SK-N-SH (cell line): ENCODE measurements at regions not wholly inside any gene's neighbourhood (a gene's known extent, or its start where the extent isn't known, plus 50 kb on each side); places are given as distances from the start of the nearest gene placed in this dataset.

ENCODE experiments used
- CTCF ChIA-PET: fragments of 300-600, 350-600 bp; formaldehyde crosslinking; extraction: SDS; loops from one replicate; lab custom pipeline; 2021; lab: Yijun Ruan, JAX
- POLR2A ChIA-PET: fragments of 350-600 bp; sonication (Branson Sonifier 250); formaldehyde crosslinking; extraction: SDS; loops from one replicate; lab custom pipeline; 2020; ENCODE audit warnings: antibody characterized with exemption, inconsistent platforms; lab: Yijun Ruan, JAX
- DNase-seq: peaks from one replicate; pipeline ENCODE4 v3.0.0; 2012
- H2AFZ ChIP-seq: fragments of 200-600 bp; sonication (generic); 2 replicates; pipeline ENCODE4 v1.8.1; 2016; ENCODE audit warnings: antibody characterized with exemption, mild to moderate bottlenecking, low read depth
- H3F3A ChIP-seq: fragments of 200-600 bp; sonication (generic); replicated peaks from 2 replicates; pipeline ENCODE3; 2016; ENCODE audit warnings: antibody characterized with exemption, mild to moderate bottlenecking; ENCODE audit not compliant: insufficient read depth
- H3K27ac ChIP-seq, 2 experiments: fragments of 200-500 bp in 1 of 2; fragments of 200-600 bp in 1 of 2; sonication (Bioruptor generic) in 1 of 2; sonication (generic), shearing (Covaris generic) in 1 of 2; 2 replicates each; pipeline versions ENCODE4 v1.5.1 to v1.6.1; 2014 to 2016; ENCODE audit warnings: low read depth in 2 of 2, inconsistent platforms in 1 of 2, low read length in 1 of 2, mild to moderate bottlenecking in 1 of 2, mixed read lengths in 1 of 2
- H3K27me3 ChIP-seq: fragments of 200-600 bp; sonication (generic), shearing (Covaris generic); 2 replicates; pipeline ENCODE4 v1.6.1; 2016; ENCODE audit warnings: mixed run types; ENCODE audit not compliant: insufficient read depth
- H3K36me3 ChIP-seq, 2 experiments: fragments of 200-500 bp in 1 of 2; fragments of 200-600 bp in 1 of 2; sonication (Bioruptor generic) in 1 of 2; sonication (generic) in 1 of 2; replicated peaks in 1 of 2; 2 replicates each; pipeline versions ENCODE3 to v1.5.1; 2014 to 2016; ENCODE audit warnings: low read length in 1 of 2, mild to moderate bottlenecking in 1 of 2; ENCODE audit not compliant: insufficient read depth in 2 of 2, control insufficient read depth in 1 of 2
- H3K4me1 ChIP-seq, 2 experiments: fragments of 200-500 bp in 1 of 2; fragments of 200-600 bp in 1 of 2; sonication (Bioruptor generic) in 1 of 2; sonication (generic), shearing (Covaris generic) in 1 of 2; 2 replicates each; pipeline versions ENCODE4 v1.5.1 to v1.6.1; 2014 to 2016; ENCODE audit warnings: low read depth in 1 of 2, low read length in 1 of 2, mixed run types in 1 of 2; ENCODE audit not compliant: insufficient read depth in 2 of 2, control insufficient read depth in 1 of 2
- H3K4me2 ChIP-seq: fragments of 200-600 bp; sonication (generic), shearing (Covaris generic); 2 replicates; pipeline ENCODE4 v1.6.1; 2017; ENCODE audit warnings: mixed run types
- H3K4me3 ChIP-seq, 2 experiments: fragments of 200-500 bp in 1 of 2; fragments of 200-600 bp in 1 of 2; sonication (Bioruptor generic) in 1 of 2; sonication (generic), shearing (Covaris generic) in 1 of 2; 2 replicates each; pipeline versions ENCODE4 v1.5.1 to v1.8.1; 2014 to 2016; ENCODE audit warnings: low read depth in 2 of 2, inconsistent platforms in 1 of 2, low read length in 1 of 2, mild to moderate bottlenecking in 1 of 2, mixed read lengths in 1 of 2, moderate library complexity in 1 of 2
- H3K79me2 ChIP-seq: fragments of 200-600 bp; sonication (generic); 2 replicates; pipeline ENCODE4 v1.8.1; 2017; ENCODE audit warnings: mild to moderate bottlenecking; ENCODE audit not compliant: insufficient read depth
- H3K9ac ChIP-seq: fragments of 200-600 bp; sonication (generic); 2 replicates; pipeline ENCODE4 v1.6.1; 2017; ENCODE audit warnings: mixed run types
- H3K9me2 ChIP-seq: fragments of 200-600 bp; sonication (generic); 2 replicates; pipeline ENCODE4 v1.6.1; 2017; ENCODE audit warnings: mixed run types
- H3K9me3 ChIP-seq: fragments of 200-600 bp; sonication (generic); 2 replicates; pipeline ENCODE4 v1.6.1; 2017; ENCODE audit warnings: mixed run types, mild to moderate bottlenecking, moderate library complexity
- H4K20me1 ChIP-seq: fragments of 200-600 bp; sonication (generic); 2 replicates; pipeline ENCODE4 v1.6.1; 2017; ENCODE audit warnings: mild to moderate bottlenecking, mixed run types; ENCODE audit not compliant: insufficient read depth
- CHD2 ChIP-seq: fragments of 150-350 bp; IDR thresholded peaks from 2 replicates; pipeline ENCODE4 v1.6.1; 2018; ENCODE audit warnings: low read length; ENCODE audit not compliant: partially characterized antibody
- ELF1 ChIP-seq: IDR thresholded peaks from 2 replicates; pipeline ENCODE4 v1.4.0; 2012
- EP300 ChIP-seq, 2 experiments: IDR thresholded peaks; 2 replicates each; pipeline versions ENCODE4 v1.4.0 to v1.6.1; 2012; ENCODE audit warnings: borderline replicate concordance in 1 of 2, low read depth in 1 of 2, low read length in 1 of 2
- FOXM1 ChIP-seq: IDR thresholded peaks from 2 replicates; pipeline ENCODE4 v1.4.0; 2012; ENCODE audit warnings: low read depth, mild to moderate bottlenecking
- GATA2 ChIP-seq: sonication (generic); formaldehyde crosslinking; IDR thresholded peaks from 2 replicates; pipeline ENCODE4 v1.5.0; 2020; ENCODE audit warnings: mild to moderate bottlenecking, missing genetic modification reagents
- MEF2A ChIP-seq: IDR thresholded peaks from 2 replicates; pipeline ENCODE4 v1.4.0; 2012; ENCODE audit warnings: low read depth, borderline replicate concordance
- NRF1 ChIP-seq: IDR thresholded peaks from 2 replicates; pipeline ENCODE4 v1.6.1; 2012; ENCODE audit warnings: low read depth, mild to moderate bottlenecking, low read length
- RCOR1 ChIP-seq: fragments of 150-350 bp; IDR thresholded peaks from 2 replicates; pipeline ENCODE4 v1.6.1; 2017; ENCODE audit warnings: antibody characterized with exemption, low read length
- RXRA ChIP-seq: IDR thresholded peaks from 2 replicates; pipeline ENCODE4 v1.4.0; 2012; ENCODE audit warnings: low read depth, mild to moderate bottlenecking, borderline replicate concordance
- SIN3A ChIP-seq: IDR thresholded peaks from 2 replicates; pipeline ENCODE4 v1.6.1; 2012; ENCODE audit warnings: low read depth, mild to moderate bottlenecking, low read length, moderate library complexity, borderline replicate concordance
- TAF1 ChIP-seq: IDR thresholded peaks from 2 replicates; pipeline ENCODE4 v1.6.1; 2012; ENCODE audit warnings: low read depth, mild to moderate bottlenecking, low read length, moderate library complexity, borderline replicate concordance
- TCF12 ChIP-seq: IDR thresholded peaks from 2 replicates; pipeline ENCODE4 v1.4.0; 2012
- TF ChIP-seq, protein P1 (sequence below): fragments of 150-350 bp; IDR thresholded peaks from 2 replicates; pipeline ENCODE4 v1.6.1; 2017; ENCODE audit warnings: antibody characterized with exemption, low read length, low read depth, borderline replicate concordance
- TF ChIP-seq, protein P2 (sequence below): fragments of 200-600 bp; sonication (generic); IDR thresholded peaks from 2 replicates; pipeline ENCODE4 v1.6.1; 2017; ENCODE audit warnings: antibody characterized with exemption, mild to moderate bottlenecking, moderate library complexity
- TF ChIP-seq, protein P3 (sequence below): IDR thresholded peaks from 2 replicates; pipeline ENCODE4 v1.6.1; 2012; ENCODE audit warnings: mild to moderate bottlenecking, low read depth, low read length, moderate library complexity
- TF ChIP-seq, protein P4 (sequence below): IDR thresholded peaks from 2 replicates; pipeline ENCODE4 v1.4.0; 2012; ENCODE audit warnings: low read depth, borderline replicate concordance
- TF ChIP-seq, protein P5 (sequence below): IDR thresholded peaks from 2 replicates; pipeline ENCODE4; 2012
- TF ChIP-seq, protein P6 (sequence below): IDR thresholded peaks from 2 replicates; pipeline ENCODE4 v1.4.0; 2012; ENCODE audit warnings: low read depth, borderline replicate concordance

DNA sequence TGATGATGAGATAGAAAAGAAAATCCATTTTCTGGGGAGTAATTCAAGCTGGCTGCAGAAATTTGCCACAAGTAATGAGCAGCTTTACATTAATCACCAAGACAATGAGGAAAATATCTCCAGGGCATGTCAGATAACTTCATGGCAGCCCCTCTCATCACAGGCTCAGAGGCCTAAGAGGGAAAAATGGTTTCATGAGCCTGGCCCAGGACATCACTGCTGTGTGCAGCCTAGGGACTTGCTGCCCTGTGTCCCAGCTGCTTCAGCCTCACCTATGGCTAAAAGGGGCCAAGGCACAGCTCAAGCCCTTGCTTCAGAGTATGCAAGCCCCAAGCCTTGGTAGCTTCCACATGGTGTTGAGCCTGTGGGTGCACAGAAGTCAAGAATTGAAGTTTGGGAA, 161.7 kb downstream of the OPA1 start:
- Histone ChIP-seq H3K36me3 (no peaks in the 10 kb centered on the region), H3K9me2 (no peaks in the 10 kb centered on the region), H3K27ac (no peak overlapping the region), H3K27me3 (no peaks in the 10 kb centered on the region), H3K9me3 (peaks cover 14% of the 10 kb centered on the region; the same call in 1 of the 2 replicates), H3K4me3 (no peak overlapping the region), H3K4me2 (no peak overlapping the region), H4K20me1 (no peaks in the 10 kb centered on the region), H3K4me1 (no peaks in the 10 kb centered on the region), H3F3A (no peaks in the 10 kb centered on the region), H2AFZ (no peak overlapping the region), H3K9ac (no peak overlapping the region), H3K79me2 (no peaks in the 10 kb centered on the region)
- TF ChIP-seq, protein P1, sequence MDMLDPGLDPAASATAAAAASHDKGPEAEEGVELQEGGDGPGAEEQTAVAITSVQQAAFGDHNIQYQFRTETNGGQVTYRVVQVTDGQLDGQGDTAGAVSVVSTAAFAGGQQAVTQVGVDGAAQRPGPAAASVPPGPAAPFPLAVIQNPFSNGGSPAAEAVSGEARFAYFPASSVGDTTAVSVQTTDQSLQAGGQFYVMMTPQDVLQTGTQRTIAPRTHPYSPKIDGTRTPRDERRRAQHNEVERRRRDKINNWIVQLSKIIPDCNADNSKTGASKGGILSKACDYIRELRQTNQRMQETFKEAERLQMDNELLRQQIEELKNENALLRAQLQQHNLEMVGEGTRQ: no peak
- TF ChIP-seq SIN3A: no peak
- TF ChIP-seq TCF12: no peak
- TF ChIP-seq, protein P2, sequence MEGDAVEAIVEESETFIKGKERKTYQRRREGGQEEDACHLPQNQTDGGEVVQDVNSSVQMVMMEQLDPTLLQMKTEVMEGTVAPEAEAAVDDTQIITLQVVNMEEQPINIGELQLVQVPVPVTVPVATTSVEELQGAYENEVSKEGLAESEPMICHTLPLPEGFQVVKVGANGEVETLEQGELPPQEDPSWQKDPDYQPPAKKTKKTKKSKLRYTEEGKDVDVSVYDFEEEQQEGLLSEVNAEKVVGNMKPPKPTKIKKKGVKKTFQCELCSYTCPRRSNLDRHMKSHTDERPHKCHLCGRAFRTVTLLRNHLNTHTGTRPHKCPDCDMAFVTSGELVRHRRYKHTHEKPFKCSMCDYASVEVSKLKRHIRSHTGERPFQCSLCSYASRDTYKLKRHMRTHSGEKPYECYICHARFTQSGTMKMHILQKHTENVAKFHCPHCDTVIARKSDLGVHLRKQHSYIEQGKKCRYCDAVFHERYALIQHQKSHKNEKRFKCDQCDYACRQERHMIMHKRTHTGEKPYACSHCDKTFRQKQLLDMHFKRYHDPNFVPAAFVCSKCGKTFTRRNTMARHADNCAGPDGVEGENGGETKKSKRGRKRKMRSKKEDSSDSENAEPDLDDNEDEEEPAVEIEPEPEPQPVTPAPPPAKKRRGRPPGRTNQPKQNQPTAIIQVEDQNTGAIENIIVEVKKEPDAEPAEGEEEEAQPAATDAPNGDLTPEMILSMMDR: no peak
- TF ChIP-seq MEF2A: no peak
- TF ChIP-seq TAF1: no peak
- no peak for TF ChIP-seq RCOR1
- no peak for TF ChIP-seq GATA2 (CRISPR knock-in tag)
- no peak for TF ChIP-seq FOXM1
- TF ChIP-seq NRF1: no peak
- TF ChIP-seq, protein P3, sequence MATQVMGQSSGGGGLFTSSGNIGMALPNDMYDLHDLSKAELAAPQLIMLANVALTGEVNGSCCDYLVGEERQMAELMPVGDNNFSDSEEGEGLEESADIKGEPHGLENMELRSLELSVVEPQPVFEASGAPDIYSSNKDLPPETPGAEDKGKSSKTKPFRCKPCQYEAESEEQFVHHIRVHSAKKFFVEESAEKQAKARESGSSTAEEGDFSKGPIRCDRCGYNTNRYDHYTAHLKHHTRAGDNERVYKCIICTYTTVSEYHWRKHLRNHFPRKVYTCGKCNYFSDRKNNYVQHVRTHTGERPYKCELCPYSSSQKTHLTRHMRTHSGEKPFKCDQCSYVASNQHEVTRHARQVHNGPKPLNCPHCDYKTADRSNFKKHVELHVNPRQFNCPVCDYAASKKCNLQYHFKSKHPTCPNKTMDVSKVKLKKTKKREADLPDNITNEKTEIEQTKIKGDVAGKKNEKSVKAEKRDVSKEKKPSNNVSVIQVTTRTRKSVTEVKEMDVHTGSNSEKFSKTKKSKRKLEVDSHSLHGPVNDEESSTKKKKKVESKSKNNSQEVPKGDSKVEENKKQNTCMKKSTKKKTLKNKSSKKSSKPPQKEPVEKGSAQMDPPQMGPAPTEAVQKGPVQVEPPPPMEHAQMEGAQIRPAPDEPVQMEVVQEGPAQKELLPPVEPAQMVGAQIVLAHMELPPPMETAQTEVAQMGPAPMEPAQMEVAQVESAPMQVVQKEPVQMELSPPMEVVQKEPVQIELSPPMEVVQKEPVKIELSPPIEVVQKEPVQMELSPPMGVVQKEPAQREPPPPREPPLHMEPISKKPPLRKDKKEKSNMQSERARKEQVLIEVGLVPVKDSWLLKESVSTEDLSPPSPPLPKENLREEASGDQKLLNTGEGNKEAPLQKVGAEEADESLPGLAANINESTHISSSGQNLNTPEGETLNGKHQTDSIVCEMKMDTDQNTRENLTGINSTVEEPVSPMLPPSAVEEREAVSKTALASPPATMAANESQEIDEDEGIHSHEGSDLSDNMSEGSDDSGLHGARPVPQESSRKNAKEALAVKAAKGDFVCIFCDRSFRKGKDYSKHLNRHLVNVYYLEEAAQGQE: no peak
- no peak for TF ChIP-seq EP300 (IDR thresholded peaks at IDR 0.05; ENCODE audit: borderline replicate concordance in 1 of 2, low read depth in 1 of 2, low read length in 1 of 2)
- TF ChIP-seq RXRA: no peak
- TF ChIP-seq, protein P4, sequence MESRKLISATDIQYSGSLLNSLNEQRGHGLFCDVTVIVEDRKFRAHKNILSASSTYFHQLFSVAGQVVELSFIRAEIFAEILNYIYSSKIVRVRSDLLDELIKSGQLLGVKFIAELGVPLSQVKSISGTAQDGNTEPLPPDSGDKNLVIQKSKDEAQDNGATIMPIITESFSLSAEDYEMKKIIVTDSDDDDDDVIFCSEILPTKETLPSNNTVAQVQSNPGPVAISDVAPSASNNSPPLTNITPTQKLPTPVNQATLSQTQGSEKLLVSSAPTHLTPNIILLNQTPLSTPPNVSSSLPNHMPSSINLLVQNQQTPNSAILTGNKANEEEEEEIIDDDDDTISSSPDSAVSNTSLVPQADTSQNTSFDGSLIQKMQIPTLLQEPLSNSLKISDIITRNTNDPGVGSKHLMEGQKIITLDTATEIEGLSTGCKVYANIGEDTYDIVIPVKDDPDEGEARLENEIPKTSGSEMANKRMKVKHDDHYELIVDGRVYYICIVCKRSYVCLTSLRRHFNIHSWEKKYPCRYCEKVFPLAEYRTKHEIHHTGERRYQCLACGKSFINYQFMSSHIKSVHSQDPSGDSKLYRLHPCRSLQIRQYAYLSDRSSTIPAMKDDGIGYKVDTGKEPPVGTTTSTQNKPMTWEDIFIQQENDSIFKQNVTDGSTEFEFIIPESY: no peak
- TF ChIP-seq, protein P5, sequence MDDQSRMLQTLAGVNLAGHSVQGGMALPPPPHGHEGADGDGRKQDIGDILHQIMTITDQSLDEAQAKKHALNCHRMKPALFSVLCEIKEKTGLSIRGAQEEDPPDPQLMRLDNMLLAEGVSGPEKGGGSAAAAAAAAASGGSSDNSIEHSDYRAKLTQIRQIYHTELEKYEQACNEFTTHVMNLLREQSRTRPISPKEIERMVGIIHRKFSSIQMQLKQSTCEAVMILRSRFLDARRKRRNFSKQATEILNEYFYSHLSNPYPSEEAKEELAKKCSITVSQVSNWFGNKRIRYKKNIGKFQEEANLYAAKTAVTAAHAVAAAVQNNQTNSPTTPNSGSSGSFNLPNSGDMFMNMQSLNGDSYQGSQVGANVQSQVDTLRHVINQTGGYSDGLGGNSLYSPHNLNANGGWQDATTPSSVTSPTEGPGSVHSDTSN: no peak
- no peak for TF ChIP-seq CHD2
- TF ChIP-seq, protein P6, sequence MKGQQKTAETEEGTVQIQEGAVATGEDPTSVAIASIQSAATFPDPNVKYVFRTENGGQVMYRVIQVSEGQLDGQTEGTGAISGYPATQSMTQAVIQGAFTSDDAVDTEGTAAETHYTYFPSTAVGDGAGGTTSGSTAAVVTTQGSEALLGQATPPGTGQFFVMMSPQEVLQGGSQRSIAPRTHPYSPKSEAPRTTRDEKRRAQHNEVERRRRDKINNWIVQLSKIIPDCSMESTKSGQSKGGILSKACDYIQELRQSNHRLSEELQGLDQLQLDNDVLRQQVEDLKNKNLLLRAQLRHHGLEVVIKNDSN: no peak
- TF ChIP-seq ELF1: no peak
- CTCF ChIA-PET: interaction anchor here (0.7 to 1.4 kb wide), 3 partner anchors 13 to 681 kb away, joined by 3 read pairs; no protein-coding TSS in a partner anchor
- POLR2A ChIA-PET: no interaction called here
- no peak for DNase-seq
